Heart right ventricle (tissue), 16 donors: ENCODE measurements at regions not wholly inside any gene's neighbourhood (a gene's known extent, or its start where the extent isn't known, plus 50 kb on each side); places are given as distances from the start of the nearest gene placed in this dataset.

ENCODE experiments used
- ATAC-seq, 8 donors: fragments of 200-7000 bp; cut with Tn5 transposase; one replicate each; pipeline ENCODE4 v1.9.1; 2020; ENCODE audit warnings: mild to moderate bottlenecking in 8 of 8, moderate library complexity in 8 of 8, moderate number of reproducible peaks in 1 of 8
- DNase-seq, 2 donors: peaks; one replicate each; pipeline ENCODE4 v3.0.0-alpha.2; 2020
- H3K27ac ChIP-seq, 10 donors: fragments of 200-600 bp; sonication (generic) in 2 of 10; one replicate each; pipeline versions ENCODE4 v1.5.0 to v1.8.0; 2020 to 2022; ENCODE audit warnings: mild to moderate bottlenecking in 3 of 10
- H3K27me3 ChIP-seq, 7 donors: fragments of 200-600 bp; one replicate each; pipeline ENCODE4 v1.8.0; 2021 to 2022; ENCODE audit warnings: mild to moderate bottlenecking in 2 of 7
- H3K36me3 ChIP-seq, 9 donors: fragments of 200-600 bp; sonication (generic) in 1 of 9; one replicate each; pipeline versions ENCODE4 v1.5.0 to v1.8.0; 2020 to 2022; ENCODE audit warnings: mild to moderate bottlenecking in 2 of 9
- H3K4me1 ChIP-seq, 9 donors: fragments of 200-600 bp; sonication (generic) in 1 of 9; one replicate each; pipeline versions ENCODE4 v1.5.0 to v1.8.0; 2020 to 2022; ENCODE audit warnings: mild to moderate bottlenecking in 4 of 9
- H3K4me3 ChIP-seq, 10 donors: fragments of 200-600 bp; sonication (generic) in 2 of 10; one replicate each; pipeline versions ENCODE4 v1.5.0 to v1.8.0; 2020 to 2022; ENCODE audit warnings: mild to moderate bottlenecking in 7 of 10, moderate library complexity in 2 of 10
- H3K9me3 ChIP-seq, 11 donors: fragments of 200-600 bp in 10 of 11; sonication (generic) in 2 of 11; one replicate each; pipeline versions ENCODE4 v1.5.0 to v1.8.0; 2013 to 2022; ENCODE audit warnings: mild to moderate bottlenecking in 2 of 11, control low read depth in 1 of 11, moderate library complexity in 1 of 11
- WGBS, 2 donors: extraction: QIAGEN DNeasy Blood & Tissue Kit; methylation state at CpG; one replicate each; pipeline ENCODE4 v1.1.7; 2013; ENCODE audit warnings: inconsistent platforms in 1 of 2; 5-methylcytosine and 5-hydroxymethylcytosine counted together
- intact Hi-C, 10 donors: fragments of 100-400 bp; cut with DNase I; formaldehyde crosslinking; loops; one replicate each; pipeline versions ENCODE4 v1.11.1 to v1.14.2; 2022
- TF ChIP-seq, protein P1 (sequence below), 9 donors: fragments of 200-600 bp; sonication (generic) in 2 of 9; IDR thresholded peaks; one replicate each; pipeline versions ENCODE4 v1.5.0 to v1.8.0; 2021 to 2022; ENCODE audit warnings: antibody characterized with exemption in 9 of 9, mild to moderate bottlenecking in 5 of 9, moderate library complexity in 1 of 9
- donor health status: Arrhythmogenic right ventricular cardiomyopathy.
- donor health status: ischemic (EF 13 %, LVEDD 7.1; RV severe dilation, severe dysfunction).
- donor health status: healthy with polysubstance abuse.
- donor health status: DM: no; HTN: yes; CAD: no.
- donor health status: DM: no; HTN: no; CAD: no.
- donor health status: ischemic (EF 25% LVEDD 6.9; RV normal size, moderate dysfunction).
- donor health status: ischemic (EF 25% LVEDD 5.7; RV mildly dilated, moderate dysfunction).
- donor health status: healthy.
- donor health status: DM: yes; HTN: yes; CAD: no.
- donor health status: Ischemic cardiomyopathy.
- donor health status: ischemic (EF 35%, LVEDD 5.7; RV mildly dilated, moderate dysfunction).
- donor health status: nonischemic (EF 11% LVEDD 7.7; RV severe dilation, severe dysfunction).
- donor health status: DM: yes; HTN: yes; CAD: no.
- donor health status: PGD.
- donor health status: ischemic (EF 29% LVEDD 5.4; RV normal size, mild dysfunction).
- donor health status: nonischemic (EF 23%, LVEDD 6.1; RV moderate dilation, normal function).

DNA sequence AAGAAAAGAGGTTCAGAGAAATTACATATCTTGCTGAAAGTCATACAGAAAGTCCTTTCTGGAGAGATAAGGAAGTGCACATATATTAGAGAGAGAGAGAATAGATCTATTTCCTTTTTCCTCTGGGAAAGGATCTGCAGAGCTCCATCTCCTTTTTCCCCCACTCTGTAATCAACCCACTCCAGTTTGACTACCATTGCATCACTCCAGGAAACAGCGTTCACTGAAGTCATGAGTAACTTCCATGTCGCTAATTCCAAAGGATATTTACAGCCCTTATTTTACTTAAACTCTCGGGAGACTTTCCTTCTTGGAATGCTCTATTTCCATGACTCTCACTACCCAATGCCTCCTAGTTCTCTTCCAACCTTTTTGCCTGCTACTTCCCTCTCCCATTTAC lies 72.5 kb upstream of the PARP11 start:
- H3K27me3 ChIP-seq, result peaks cover 0 to 23% (median 5%) of the 10 kb centered on the region in 7 donors
- intact Hi-C loops, result no loop called here
- no peak overlapping the region for H3K27ac ChIP-seq
- WGBS, 2 donors, result 41 to 53% methylated on average over 3 of the region's 3 CpGs
- H3K36me3 ChIP-seq, result no peaks in the 10 kb centered on the region
- H3K4me3 ChIP-seq, result no peak overlapping the region
- ATAC-seq (no peak), DNase-seq (no peak)
- H3K4me1 ChIP-seq, result peaks cover 0 to 14% (median 0%) of the 10 kb centered on the region in 9 donors
- TF ChIP-seq, protein P1, sequence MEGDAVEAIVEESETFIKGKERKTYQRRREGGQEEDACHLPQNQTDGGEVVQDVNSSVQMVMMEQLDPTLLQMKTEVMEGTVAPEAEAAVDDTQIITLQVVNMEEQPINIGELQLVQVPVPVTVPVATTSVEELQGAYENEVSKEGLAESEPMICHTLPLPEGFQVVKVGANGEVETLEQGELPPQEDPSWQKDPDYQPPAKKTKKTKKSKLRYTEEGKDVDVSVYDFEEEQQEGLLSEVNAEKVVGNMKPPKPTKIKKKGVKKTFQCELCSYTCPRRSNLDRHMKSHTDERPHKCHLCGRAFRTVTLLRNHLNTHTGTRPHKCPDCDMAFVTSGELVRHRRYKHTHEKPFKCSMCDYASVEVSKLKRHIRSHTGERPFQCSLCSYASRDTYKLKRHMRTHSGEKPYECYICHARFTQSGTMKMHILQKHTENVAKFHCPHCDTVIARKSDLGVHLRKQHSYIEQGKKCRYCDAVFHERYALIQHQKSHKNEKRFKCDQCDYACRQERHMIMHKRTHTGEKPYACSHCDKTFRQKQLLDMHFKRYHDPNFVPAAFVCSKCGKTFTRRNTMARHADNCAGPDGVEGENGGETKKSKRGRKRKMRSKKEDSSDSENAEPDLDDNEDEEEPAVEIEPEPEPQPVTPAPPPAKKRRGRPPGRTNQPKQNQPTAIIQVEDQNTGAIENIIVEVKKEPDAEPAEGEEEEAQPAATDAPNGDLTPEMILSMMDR (IDR thresholded peaks at IDR 0.05), result no peak
- no peaks in the 10 kb centered on the region for H3K9me3 ChIP-seq

DNA sequence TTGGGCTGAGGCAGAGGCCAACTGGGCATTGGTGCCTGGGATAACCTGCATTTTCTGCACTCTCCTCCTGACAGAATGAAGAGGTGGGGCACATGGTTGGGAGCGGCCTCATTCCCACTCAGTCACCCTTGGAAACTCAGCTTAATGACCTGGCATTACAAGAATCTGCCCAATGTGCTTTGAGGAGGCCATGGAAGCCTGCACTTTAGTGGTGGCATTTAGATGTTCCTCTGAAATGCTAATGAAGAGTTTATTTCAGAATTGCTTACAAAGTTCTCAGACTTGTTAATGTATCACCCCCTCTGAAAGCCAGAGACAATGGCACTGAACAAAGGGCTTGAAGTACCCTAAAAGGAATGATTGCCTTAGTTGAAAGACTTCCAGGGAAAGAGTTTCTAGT lies 71.4 kb upstream of the PARP11 start:
- ATAC-seq (no peak), DNase-seq (no peak)
- WGBS, 2 donors, result 78 to 92% methylated on average over 1 of the region's 1 CpG
- peaks cover 0 to 14% (median 0%) of the 10 kb centered on the region in 9 donors for H3K4me1 ChIP-seq
- H3K4me3 ChIP-seq, result no peak overlapping the region
- intact Hi-C loops, result no loop called here
- no peak overlapping the region for H3K27ac ChIP-seq
- peaks cover 0 to 26% (median 5%) of the 10 kb centered on the region in 7 donors for H3K27me3 ChIP-seq
- no peaks in the 10 kb centered on the region for H3K9me3 ChIP-seq
- TF ChIP-seq, protein P1 (IDR thresholded peaks at IDR 0.05), result no peak
- no peaks in the 10 kb centered on the region for H3K36me3 ChIP-seq

DNA sequence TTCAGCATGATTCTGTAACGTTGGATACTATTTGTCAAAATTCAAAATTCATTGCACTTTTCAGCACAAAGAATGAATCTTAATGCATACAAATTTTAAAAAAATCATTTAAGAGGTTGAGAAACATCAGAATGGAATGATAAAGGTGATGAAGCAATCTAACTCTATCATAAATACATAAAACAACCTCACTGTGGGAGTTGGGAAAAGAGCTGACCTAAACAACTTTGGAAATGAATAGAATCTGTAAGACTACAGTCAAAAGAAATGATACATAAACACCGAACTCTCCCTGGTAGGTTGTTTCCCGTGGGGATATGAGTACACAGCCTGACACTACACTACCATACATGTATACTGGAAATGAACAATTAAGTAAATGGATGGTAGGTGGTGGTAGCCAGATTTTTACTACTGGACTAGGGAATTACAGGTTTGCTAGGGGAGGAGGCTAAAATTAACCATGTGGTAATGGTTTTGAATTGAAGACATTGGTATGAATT lies 64.9 kb upstream of the PARP11 start:
- H3K36me3 ChIP-seq, result no peaks in the 10 kb centered on the region
- H3K27ac ChIP-seq, result no peak overlapping the region
- H3K27me3 ChIP-seq, result peaks cover 0 to 30% (median 5%) of the 10 kb centered on the region in 7 donors
- 87% methylated on average over 3 of the region's 3 CpGs for WGBS, 2 donors
- no peak for DNase-seq
- intact Hi-C loops, result no loop called here
- no peaks in the 10 kb centered on the region for H3K9me3 ChIP-seq
- ATAC-seq, result no peak
- H3K4me1 ChIP-seq, result no peaks in the 10 kb centered on the region
- no peak overlapping the region for H3K4me3 ChIP-seq
- TF ChIP-seq, protein P1 (IDR thresholded peaks at IDR 0.05), result no peak

DNA sequence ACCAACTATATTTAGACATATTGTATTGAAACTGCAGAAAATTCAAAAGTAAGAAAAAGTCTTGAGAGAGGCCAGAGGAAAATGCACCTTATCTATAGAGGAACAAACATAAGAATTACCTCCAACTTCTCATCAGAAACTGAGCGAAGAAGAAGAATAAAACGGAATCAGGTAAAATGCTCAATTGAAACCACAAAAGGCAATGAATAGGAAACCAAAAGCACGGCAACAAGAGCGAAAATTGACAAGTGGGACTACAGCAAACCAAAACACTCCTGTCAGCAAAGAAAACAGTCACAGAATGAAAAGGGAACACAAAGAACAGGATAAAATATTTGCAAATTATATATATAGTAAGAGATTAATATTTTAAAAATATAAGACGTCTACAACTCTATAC lies 61.9 kb upstream of the PARP11 start:
- Histone ChIP-seq H3K36me3 (no peaks in the 10 kb centered on the region), H3K4me3 (no peak overlapping the region), H3K4me1 (no peaks in the 10 kb centered on the region), H3K27me3 (peaks cover 0 to 58% (median 25%) of the 10 kb centered on the region in 7 donors), H3K9me3 (no peaks in the 10 kb centered on the region), H3K27ac (no peak overlapping the region)
- TF ChIP-seq, protein P1 (IDR thresholded peaks at IDR 0.05), result no peak
- ATAC-seq (no peak), DNase-seq (no peak)
- 87 to 93% methylated on average over 5 of the region's 5 CpGs for WGBS, 2 donors
- intact Hi-C loops, result no loop called here
